Right lobe of liver (tissue), 6 donors: ENCODE measurements at regions not wholly inside any gene's neighbourhood (a gene's known extent, or its start where the extent isn't known, plus 50 kb on each side); places are given as distances from the start of the nearest gene placed in this dataset.

Experiments used
- ATAC-seq, 4 donors: fragments of 200-7000 bp; cut with Tn5 transposase; one replicate each; pipeline ENCODE4 v1.9.1; 2020; ENCODE audit warnings: mild to moderate bottlenecking in 4 of 4, moderate library complexity in 4 of 4
- DNase-seq, 3 donors: peaks; one replicate each; pipeline ENCODE4 v3.0.0-alpha.2; 2020
- H3K27ac ChIP-seq, 3 donors: fragments of 200-600 bp; one replicate each; pipeline ENCODE4 v1.8.0; 2022
- H3K27me3 ChIP-seq, 2 donors: fragments of 200-600 bp; one replicate each; pipeline ENCODE4 v1.8.0; 2022
- H3K36me3 ChIP-seq, 4 donors: fragments of 200-600 bp; sonication (generic) in 1 of 4; one replicate each; pipeline versions ENCODE4 v1.5.1 to v1.8.0; 2017 to 2022; ENCODE audit warnings: control low read depth in 1 of 4
- H3K4me1 ChIP-seq, 4 donors: fragments of 200-600 bp; sonication (generic) in 1 of 4; one replicate each; pipeline versions ENCODE4 v1.5.1 to v1.8.0; 2017 to 2022; ENCODE audit warnings: control low read depth in 1 of 4
- H3K4me3 ChIP-seq, 3 donors: fragments of 200-600 bp; one replicate each; pipeline ENCODE4 v1.8.0; 2022
- H3K9me3 ChIP-seq, 4 donors: fragments of 200-600 bp; sonication (generic) in 1 of 4; one replicate each; pipeline versions ENCODE4 v1.5.1 to v1.8.0; 2017 to 2022; ENCODE audit warnings: control low read depth in 1 of 4
- POLR2A ChIP-seq: fragments of 450-650 bp; IDR thresholded peaks from one replicate; pipeline ENCODE4 v1.6.1; 2017; ENCODE audit warnings: antibody characterized with exemption, mild to moderate bottlenecking
- WGBS: methylation state at CpG from one replicate; pipeline ENCODE4 v1.1.6; 2018; ENCODE audit warnings: low coverage, low lambda C conversion rate; ENCODE audit not compliant: insufficient coverage; ENCODE audit errors: missing lambda C conversion rate; 5-methylcytosine and 5-hydroxymethylcytosine counted together
- intact Hi-C, 2 donors: fragments of 100-400 bp; cut with DNase I; formaldehyde crosslinking; loops; one replicate each; pipeline versions ENCODE4 v1.11.2 to v1.14.1; 2022
- TF ChIP-seq, protein P1 (sequence below), 4 donors: fragments of 200-600 bp in 3 of 4; fragments of 450-650 bp in 1 of 4; IDR thresholded peaks; one replicate each; pipeline versions ENCODE4 v1.5.1 to v1.8.0; 2016 to 2022; ENCODE audit warnings: antibody characterized with exemption in 4 of 4, mild to moderate bottlenecking in 2 of 4
- donor health status: DM: no; HTN: yes; CAD: no.
- donor health status: DM: no; HTN: no; CAD: no.
- donor health status: DM: no; HTN: no; CAD: no.
- donor health status: DM: no; HTN: yes; CAD: no.
- donor health status: DM: no; HTN: yes; CAD: no.

DNA sequence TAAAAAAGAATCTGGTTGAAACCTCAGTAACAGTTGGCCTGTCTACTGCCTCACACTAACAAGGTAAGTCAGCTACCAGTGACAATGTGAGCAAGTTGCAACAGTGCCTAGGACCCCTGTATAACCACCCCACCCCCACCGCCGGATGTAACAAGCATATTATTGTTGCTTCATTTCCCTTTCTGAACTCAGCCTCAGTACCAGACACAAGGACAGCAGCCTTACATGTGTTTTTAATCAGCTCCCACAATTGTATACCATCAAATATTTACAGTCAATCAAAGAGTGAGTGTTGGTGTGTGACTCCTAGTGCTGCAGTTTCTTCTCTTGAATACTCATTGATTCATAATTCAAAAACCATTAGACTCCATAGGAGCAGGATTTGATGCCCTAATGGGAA lies 96.4 kb downstream of the PYDC2 start:
- no peak for ATAC-seq
- intact Hi-C loops: no loop called here
- no peak overlapping the region for H3K27ac ChIP-seq
- WGBS: 44% methylated on average over 2 of the region's 2 CpGs
- H3K27me3 ChIP-seq: no peaks in the 10 kb centered on the region
- H3K9me3 ChIP-seq: no peaks in the 10 kb centered on the region
- TF ChIP-seq, protein P1, sequence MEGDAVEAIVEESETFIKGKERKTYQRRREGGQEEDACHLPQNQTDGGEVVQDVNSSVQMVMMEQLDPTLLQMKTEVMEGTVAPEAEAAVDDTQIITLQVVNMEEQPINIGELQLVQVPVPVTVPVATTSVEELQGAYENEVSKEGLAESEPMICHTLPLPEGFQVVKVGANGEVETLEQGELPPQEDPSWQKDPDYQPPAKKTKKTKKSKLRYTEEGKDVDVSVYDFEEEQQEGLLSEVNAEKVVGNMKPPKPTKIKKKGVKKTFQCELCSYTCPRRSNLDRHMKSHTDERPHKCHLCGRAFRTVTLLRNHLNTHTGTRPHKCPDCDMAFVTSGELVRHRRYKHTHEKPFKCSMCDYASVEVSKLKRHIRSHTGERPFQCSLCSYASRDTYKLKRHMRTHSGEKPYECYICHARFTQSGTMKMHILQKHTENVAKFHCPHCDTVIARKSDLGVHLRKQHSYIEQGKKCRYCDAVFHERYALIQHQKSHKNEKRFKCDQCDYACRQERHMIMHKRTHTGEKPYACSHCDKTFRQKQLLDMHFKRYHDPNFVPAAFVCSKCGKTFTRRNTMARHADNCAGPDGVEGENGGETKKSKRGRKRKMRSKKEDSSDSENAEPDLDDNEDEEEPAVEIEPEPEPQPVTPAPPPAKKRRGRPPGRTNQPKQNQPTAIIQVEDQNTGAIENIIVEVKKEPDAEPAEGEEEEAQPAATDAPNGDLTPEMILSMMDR (IDR thresholded peaks at IDR 0.05): no peak
- TF ChIP-seq POLR2A: no peak
- no peak overlapping the region for H3K4me3 ChIP-seq
- no peaks in the 10 kb centered on the region for H3K36me3 ChIP-seq
- DNase-seq: no peak
- no peaks in the 10 kb centered on the region for H3K4me1 ChIP-seq

DNA sequence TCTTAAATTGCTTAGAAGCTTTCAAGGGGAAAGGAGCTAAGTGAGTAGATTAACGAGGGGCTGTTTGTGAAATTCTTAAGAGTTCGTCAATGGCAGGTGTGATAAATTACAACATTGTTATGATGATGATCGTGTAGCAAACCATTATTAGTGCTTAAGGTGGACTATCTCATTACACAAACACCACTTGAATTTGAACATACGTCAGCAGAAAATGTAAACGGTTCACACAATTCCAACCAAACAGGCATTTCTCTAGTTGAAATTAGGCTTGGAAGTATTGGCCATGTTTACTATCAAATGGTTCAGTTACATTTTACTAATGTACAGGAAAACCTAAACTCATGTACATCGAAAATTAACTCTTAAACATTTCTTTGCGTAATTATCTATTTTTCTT lies 102.8 kb downstream of the PYDC2 start:
- ATAC-seq (no peak), DNase-seq (no peak)
- H3K4me3 ChIP-seq: no peak overlapping the region
- no peaks in the 10 kb centered on the region for H3K4me1 ChIP-seq
- no peaks in the 10 kb centered on the region for H3K27me3 ChIP-seq
- H3K36me3 ChIP-seq: no peaks in the 10 kb centered on the region
- WGBS: 46% methylated on average over 7 of the region's 7 CpGs
- intact Hi-C loops: no loop called here
- no peaks in the 10 kb centered on the region for H3K9me3 ChIP-seq
- TF ChIP-seq POLR2A: no peak
- TF ChIP-seq, protein P1 (IDR thresholded peaks at IDR 0.05): no peak
- no peak overlapping the region for H3K27ac ChIP-seq

DNA sequence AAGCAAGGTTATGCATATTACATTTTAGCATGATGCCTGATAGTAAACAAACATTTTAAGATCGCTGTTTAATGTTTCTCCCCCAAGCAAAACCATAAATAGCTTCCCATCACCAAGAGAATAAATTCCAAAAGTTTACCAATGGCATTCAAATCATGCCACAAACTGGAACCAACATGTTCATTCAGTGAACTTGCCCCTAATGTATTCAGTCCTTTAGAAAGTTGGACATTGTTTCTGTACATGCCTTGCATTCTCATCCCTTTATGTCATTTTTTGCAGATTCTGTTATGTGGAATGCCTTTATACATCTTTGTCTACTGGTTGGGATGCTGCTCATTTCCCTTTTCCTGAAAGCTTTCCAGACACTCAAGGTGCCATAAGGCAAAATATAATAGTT lies 105.5 kb downstream of the PYDC2 start:
- 64% methylated on average over 1 of the region's 1 CpG for WGBS
- H3K4me3 ChIP-seq: no peak overlapping the region
- no peak for DNase-seq
- TF ChIP-seq, protein P1 (IDR thresholded peaks at IDR 0.05): no peak
- no peak for TF ChIP-seq POLR2A
- ATAC-seq: no peak
- intact Hi-C loops: no loop called here
- no peaks in the 10 kb centered on the region for H3K9me3 ChIP-seq
- no peaks in the 10 kb centered on the region for H3K4me1 ChIP-seq
- no peaks in the 10 kb centered on the region for H3K27me3 ChIP-seq
- no peaks in the 10 kb centered on the region for H3K36me3 ChIP-seq
- H3K27ac ChIP-seq: no peak overlapping the region

DNA sequence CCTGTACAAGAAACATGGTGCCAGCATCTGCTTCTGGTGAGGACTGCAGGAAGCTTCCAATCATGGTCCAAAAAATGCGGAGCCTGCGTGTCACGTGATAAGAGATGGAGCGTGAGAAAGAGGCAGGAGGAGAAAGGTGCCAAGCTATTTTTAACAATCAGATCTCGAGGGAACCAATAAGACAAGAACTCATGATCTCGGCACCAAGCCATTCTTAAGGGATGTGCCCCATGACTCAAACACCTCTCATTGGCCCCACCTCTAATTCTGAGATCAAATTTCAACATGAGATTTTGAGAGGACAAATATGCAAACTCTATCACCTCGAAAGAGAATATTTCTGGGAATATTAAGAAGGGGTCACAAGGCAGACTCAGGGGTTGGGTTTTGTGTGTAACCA lies 107.2 kb downstream of the PYDC2 start:
- WGBS: 74% methylated on average over 7 of the region's 7 CpGs
- TF ChIP-seq POLR2A: no peak
- TF ChIP-seq, protein P1 (IDR thresholded peaks at IDR 0.05): no peak
- no peaks in the 10 kb centered on the region for H3K4me1 ChIP-seq
- no peak overlapping the region for H3K27ac ChIP-seq
- H3K9me3 ChIP-seq: no peaks in the 10 kb centered on the region
- DNase-seq (no peak), ATAC-seq (no peak)
- no peaks in the 10 kb centered on the region for H3K36me3 ChIP-seq
- H3K4me3 ChIP-seq: no peak overlapping the region
- H3K27me3 ChIP-seq: no peaks in the 10 kb centered on the region
- intact Hi-C loops: no loop called here

- 40% methylated on average over 1 of the region's 1 CpG for WGBS
- H3K9me3 ChIP-seq: no peaks in the 10 kb centered on the region
- TF ChIP-seq, protein P1 (IDR thresholded peaks at IDR 0.05): no peak
- TF ChIP-seq POLR2A: no peak
- no peak overlapping the region for H3K27ac ChIP-seq
- no peak for ATAC-seq
- H3K4me1 ChIP-seq: no peaks in the 10 kb centered on the region
- intact Hi-C loops: no loop called here
- no peaks in the 10 kb centered on the region for H3K27me3 ChIP-seq
- H3K36me3 ChIP-seq: no peaks in the 10 kb centered on the region
- no peak overlapping the region for H3K4me3 ChIP-seq
- DNase-seq: no peak
Measured at GRCh38 chr3:191592105-191592504, 131.1 kb downstream of the PYDC2 start.
